H9 (cell line): ENCODE measurements at regions not wholly inside any gene's neighbourhood (a gene's known extent, or its start where the extent isn't known, plus 50 kb on each side); places are given as distances from the start of the nearest gene placed in this dataset.

Experiments
- DNase-seq: peaks from one replicate; pipeline ENCODE4 v3.0.0-alpha.2; 2017
- H2AFZ ChIP-seq: one replicate; pipeline ENCODE4 v1.6.1; 2013; ENCODE audit warnings: mild to moderate bottlenecking, low read length, control low read depth, moderate library complexity
- H2AK5ac ChIP-seq: 2 replicates; pipeline ENCODE4 v1.6.1; 2013; ENCODE audit warnings: low read length, control low read depth, mixed read lengths; ENCODE audit not compliant: insufficient read length
- H2BK120ac ChIP-seq: one replicate; pipeline ENCODE4 v1.6.1; 2013; ENCODE audit warnings: low read depth, mild to moderate bottlenecking, low read length, control low read depth, inconsistent platforms; ENCODE audit not compliant: poor library complexity, severe bottlenecking
- H2BK12ac ChIP-seq: 2 replicates; pipeline ENCODE4 v1.6.1; 2013; ENCODE audit warnings: low read length, control low read depth, mixed read lengths, low read depth; ENCODE audit not compliant: insufficient read length
- H2BK15ac ChIP-seq: 2 replicates; pipeline ENCODE4 v1.6.1; 2013; ENCODE audit warnings: low read depth, low read length, control low read depth
- H2BK20ac ChIP-seq: one replicate; pipeline ENCODE4 v1.6.1; 2013; ENCODE audit warnings: low read depth, mild to moderate bottlenecking, low read length, control low read depth, inconsistent platforms; ENCODE audit not compliant: poor library complexity, severe bottlenecking
- H2BK5ac ChIP-seq: 2 replicates; pipeline ENCODE4 v1.6.1; 2013; ENCODE audit warnings: low read length, control low read depth, mixed read lengths; ENCODE audit not compliant: insufficient read length
- H3K14ac ChIP-seq: 2 replicates; pipeline ENCODE4 v1.6.1; 2013; ENCODE audit warnings: low read length, control low read depth; ENCODE audit not compliant: insufficient read depth
- H3K18ac ChIP-seq: 2 replicates; pipeline ENCODE4 v1.6.1; 2013; ENCODE audit warnings: low read depth, mild to moderate bottlenecking, mixed read lengths, low read length, control low read depth; ENCODE audit not compliant: insufficient read length
- H3K23ac ChIP-seq: 2 replicates; pipeline ENCODE4 v1.6.1; 2013; ENCODE audit warnings: low read length, control low read depth, mixed read lengths, low read depth; ENCODE audit not compliant: insufficient read length
- H3K23me2 ChIP-seq: 2 replicates; pipeline ENCODE4 v1.6.1; 2013; ENCODE audit warnings: low read depth, mild to moderate bottlenecking, mixed read lengths, low read length, control low read depth; ENCODE audit not compliant: insufficient read length, poor library complexity, severe bottlenecking
- H3K27ac ChIP-seq: 2 replicates; pipeline ENCODE4 v1.5.1; 2013; ENCODE audit warnings: low read length, control low read depth, mixed read lengths, low read depth; ENCODE audit not compliant: insufficient read length
- H3K27me3 ChIP-seq: 2 replicates; pipeline ENCODE4 v1.6.1; 2013; ENCODE audit warnings: low read length, control low read depth, inconsistent platforms; ENCODE audit not compliant: insufficient read depth
- H3K4ac ChIP-seq: 2 replicates; pipeline ENCODE4 v1.6.1; 2013; ENCODE audit warnings: low read depth, mild to moderate bottlenecking, control low read depth, inconsistent platforms, low read length, moderate library complexity
- H3K4me1 ChIP-seq: 2 replicates; pipeline ENCODE4 v1.6.1; 2013; ENCODE audit warnings: low read length, control low read depth, inconsistent platforms; ENCODE audit not compliant: insufficient read depth
- H3K4me2 ChIP-seq: 2 replicates; pipeline ENCODE4 v1.6.1; 2013; ENCODE audit warnings: low read length, control low read depth, mixed read lengths; ENCODE audit not compliant: insufficient read length, insufficient read depth
- H3K56ac ChIP-seq: 2 replicates; pipeline ENCODE4 v1.6.1; 2013; ENCODE audit warnings: low read depth, mild to moderate bottlenecking, mixed read lengths, low read length, control low read depth; ENCODE audit not compliant: insufficient read length
- H3K79me1 ChIP-seq: 2 replicates; pipeline ENCODE4 v1.6.1; 2013; ENCODE audit warnings: low read depth, mild to moderate bottlenecking, moderate library complexity, low read length, control low read depth, inconsistent platforms; ENCODE audit not compliant: insufficient read depth, poor library complexity, severe bottlenecking
- H3K79me2 ChIP-seq: 2 replicates; pipeline ENCODE4 v1.6.1; 2013; ENCODE audit warnings: low read length, control low read depth, inconsistent platforms; ENCODE audit not compliant: insufficient read depth
- H3K9ac ChIP-seq: 2 replicates; pipeline ENCODE4 v1.6.1; 2013; ENCODE audit warnings: low read length, control low read depth, mixed read lengths; ENCODE audit not compliant: insufficient read length; ENCODE audit errors: extremely low read depth
- H3K9me3 ChIP-seq: one replicate; pipeline ENCODE4 v1.6.1; 2013; ENCODE audit warnings: low read depth, low read length, inconsistent platforms; ENCODE audit not compliant: control insufficient read depth
- H3T11ph ChIP-seq: one replicate; pipeline ENCODE4 v1.6.1; 2013; ENCODE audit warnings: mild to moderate bottlenecking, low read length, control low read depth, inconsistent platforms
- H4K20me1 ChIP-seq: one replicate; pipeline ENCODE4 v1.6.1; 2013; ENCODE audit not compliant: control insufficient read depth, insufficient read length, insufficient read depth
- H4K5ac ChIP-seq: 2 replicates; pipeline ENCODE4 v1.6.1; 2013; ENCODE audit warnings: low read depth, mild to moderate bottlenecking, mixed read lengths, low read length, control low read depth; ENCODE audit not compliant: insufficient read length
- H4K8ac ChIP-seq: replicated peaks from 2 replicates; pipeline ENCODE4 v1.6.1; 2013; ENCODE audit warnings: low read length, control low read depth, mixed read lengths, low read depth; ENCODE audit not compliant: insufficient read length
- H4K91ac ChIP-seq: 2 replicates; pipeline ENCODE4 v1.6.1; 2013; ENCODE audit warnings: low read depth, mild to moderate bottlenecking, moderate library complexity, mixed read lengths, low read length, control low read depth; ENCODE audit not compliant: insufficient read length
- H3K27ac Mint-ChIP-seq, 3 experiments: 2 replicates in 2 of 3; 3 replicates in 1 of 3; pipeline ENCODE4 v1.8.0; 2020 to 2021; ENCODE audit warnings: mixed read lengths in 3 of 3, mild to moderate bottlenecking in 1 of 3, moderate library complexity in 1 of 3
- H3K27me3 Mint-ChIP-seq: 2 replicates; pipeline ENCODE4 v1.8.0; 2021; ENCODE audit warnings: low read depth, mild to moderate bottlenecking, moderate library complexity, mixed read lengths
- H3K36me3 Mint-ChIP-seq, 3 experiments: 2 replicates in 2 of 3; 3 replicates in 1 of 3; pipeline ENCODE4 v1.8.0; 2020 to 2021; ENCODE audit warnings: low read depth in 3 of 3, mixed read lengths in 3 of 3; ENCODE audit not compliant: insufficient read depth in 1 of 3
- H3K4me1 Mint-ChIP-seq, 2 experiments: 2 replicates each; pipeline ENCODE4 v1.8.0; 2020; ENCODE audit warnings: mixed read lengths in 2 of 2
- H3K4me3 Mint-ChIP-seq, 2 experiments: 2 replicates in 1 of 2; 3 replicates in 1 of 2; pipeline ENCODE4 v1.8.0; 2020 to 2021; ENCODE audit warnings: mild to moderate bottlenecking in 2 of 2, mixed read lengths in 2 of 2, moderate library complexity in 1 of 2
- H3K9me3 Mint-ChIP-seq, 2 experiments: 2 replicates in 1 of 2; 3 replicates in 1 of 2; pipeline ENCODE4 v1.8.0; 2020; ENCODE audit warnings: mild to moderate bottlenecking in 2 of 2, mixed read lengths in 2 of 2, moderate library complexity in 1 of 2
- CTCF ChIP-seq: fragments of 200-600 bp; sonication (generic); conservative IDR thresholded peaks from 3 replicates; pipeline ENCODE4 v1.8.0; 2021; ENCODE audit warnings: antibody characterized with exemption, mild to moderate bottlenecking
- WGBS: extraction: QIAGEN DNeasy Blood & Tissue Kit; methylation state at CpG from one replicate; pipeline ENCODE4 v1.1.7; 2013; ENCODE audit warnings: missing lambda C conversion rate, low lambda C conversion rate, mixed read lengths; ENCODE audit not compliant: insufficient read length; ENCODE audit errors: extremely low coverage; 5-methylcytosine and 5-hydroxymethylcytosine counted together

- H3K4ac ChIP-seq: no peak overlapping the region
- no peak overlapping the region for H2AFZ ChIP-seq
- H3K14ac ChIP-seq: no peak overlapping the region
- no peak overlapping the region for H3K4me3 Mint-ChIP-seq
- H2BK5ac ChIP-seq: no peak overlapping the region
- H3K79me1 ChIP-seq: no peaks in the 10 kb centered on the region
- no peaks in the 10 kb centered on the region for H3K23me2 ChIP-seq
- no peaks in the 10 kb centered on the region for H3K27me3 ChIP-seq
- no peak for DNase-seq
- no peak overlapping the region for H2BK12ac ChIP-seq
- H4K5ac ChIP-seq: no peak overlapping the region
- WGBS: no CpG with 5 or more reads among the region's 3 CpGs
- H2BK20ac ChIP-seq: no peak overlapping the region
- peaks cover 28 to 37% of the 10 kb centered on the region in 2 experiments for H3K4me1 Mint-ChIP-seq
- no peak overlapping the region for H2AK5ac ChIP-seq
- no peak overlapping the region for H3K23ac ChIP-seq
- no peak overlapping the region for H3T11ph ChIP-seq
- no peak overlapping the region for H4K8ac ChIP-seq
- no peak overlapping the region for H3K4me2 ChIP-seq
- H3K4me1 ChIP-seq: peaks cover 3% of the 10 kb centered on the region
- no peak overlapping the region for H3K56ac ChIP-seq
- no peak overlapping the region for H3K9ac ChIP-seq
- no peak overlapping the region for H2BK15ac ChIP-seq
- H4K20me1 ChIP-seq: no peaks in the 10 kb centered on the region
- H4K91ac ChIP-seq: no peak overlapping the region
- H3K27ac ChIP-seq: no peak overlapping the region
- no peaks in the 10 kb centered on the region for H3K9me3 ChIP-seq
- H3K36me3 Mint-ChIP-seq: no peaks in the 10 kb centered on the region
- no peak overlapping the region for H2BK120ac ChIP-seq
- H3K79me2 ChIP-seq: no peaks in the 10 kb centered on the region
- no peak overlapping the region for H3K18ac ChIP-seq
- TF ChIP-seq CTCF: no peak
- no peak overlapping the region; a peak in 1 of 7 replicates for H3K27ac Mint-ChIP-seq
- H3K27me3 Mint-ChIP-seq: peaks cover 47% of the 10 kb centered on the region
- no peaks in the 10 kb centered on the region for H3K9me3 Mint-ChIP-seq
Measured at GRCh38 chr16:5479926-5480325, 382.3 kb upstream of the EEF2KMT start.
